Naive B cell (primary cell): ENCODE measurements at regions not wholly inside any gene's neighbourhood (a gene's known extent, or its start where the extent isn't known, plus 50 kb on each side); places are given as distances from the start of the nearest gene placed in this dataset.

ENCODE experiments used
- ATAC-seq, 2 donors: fragments of 150-1000 bp; cut with Tn5 transposase; 2 replicates each; pipeline ENCODE4 v1.10.0; 2021; ENCODE audit warnings: low read depth in 2 of 2, mild to moderate bottlenecking in 2 of 2, moderate library complexity in 2 of 2
- DNase-seq: peaks from one replicate; pipeline ENCODE4 v3.0.0; 2022
- H3K27ac Mint-ChIP-seq, 6 donors: one replicate each; pipeline ENCODE4 v1.8.0; 2020 to 2022; ENCODE audit warnings: mild to moderate bottlenecking in 6 of 6, mixed read lengths in 6 of 6, moderate library complexity in 5 of 6, inconsistent platforms in 2 of 6
- H3K27me3 Mint-ChIP-seq, 3 donors: one replicate each; pipeline ENCODE4 v1.8.0; 2021 to 2022; ENCODE audit warnings: mixed read lengths in 3 of 3, mild to moderate bottlenecking in 1 of 3
- H3K36me3 Mint-ChIP-seq, 2 donors: one replicate each; pipeline ENCODE4 v1.8.0; 2020 to 2022; ENCODE audit warnings: mixed read lengths in 2 of 2, inconsistent platforms in 1 of 2, mild to moderate bottlenecking in 1 of 2
- H3K4me1 Mint-ChIP-seq, 3 donors: one replicate each; pipeline ENCODE4 v1.8.0; 2020 to 2022; ENCODE audit warnings: mixed read lengths in 3 of 3, inconsistent platforms in 1 of 3, mild to moderate bottlenecking in 1 of 3, moderate library complexity in 1 of 3
- H3K4me3 Mint-ChIP-seq, 8 donors: one replicate each; pipeline ENCODE4 v1.8.0; 2020 to 2022; ENCODE audit warnings: mild to moderate bottlenecking in 8 of 8, mixed read lengths in 8 of 8, moderate library complexity in 8 of 8, inconsistent platforms in 2 of 8
- H3K9me3 Mint-ChIP-seq, 7 donors: one replicate each; pipeline ENCODE4 v1.8.0; 2020 to 2022; ENCODE audit warnings: mixed read lengths in 7 of 7, mild to moderate bottlenecking in 5 of 7, inconsistent platforms in 2 of 7, moderate library complexity in 1 of 7

DNA sequence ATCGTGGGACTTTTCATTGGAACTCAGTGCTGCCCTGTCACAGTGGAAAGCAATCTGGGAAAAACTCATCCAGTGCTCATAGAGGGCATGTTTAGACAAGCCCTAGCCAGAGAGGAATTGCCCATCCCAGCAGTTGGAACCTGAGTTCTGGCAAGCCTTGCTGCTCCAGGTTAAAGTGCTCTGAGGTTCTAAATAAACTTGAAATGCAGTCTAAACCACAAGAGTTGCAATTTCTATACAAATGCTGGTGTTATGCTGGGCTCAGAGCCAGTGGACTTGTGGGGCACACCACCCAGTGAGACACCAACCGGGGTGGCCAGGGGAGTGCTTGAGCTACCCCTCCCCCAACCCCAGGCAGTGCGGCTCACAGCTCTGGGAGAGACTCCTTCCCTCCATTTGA, 142.8 kb upstream of the PPP1R2C start:
- Mint-ChIP-seq H3K27me3 (no peaks in the 10 kb centered on the region), H3K36me3 (peaks cover 0 to 25% of the 10 kb centered on the region in 2 donors), H3K9me3 (peaks cover 5 to 22% (median 12%) of the 10 kb centered on the region in 7 donors), H3K4me1 (no peaks in the 10 kb centered on the region), H3K27ac (no peak overlapping the region), H3K4me3 (no peak overlapping the region)
- no peak for DNase-seq
- ATAC-seq: no peak

DNA sequence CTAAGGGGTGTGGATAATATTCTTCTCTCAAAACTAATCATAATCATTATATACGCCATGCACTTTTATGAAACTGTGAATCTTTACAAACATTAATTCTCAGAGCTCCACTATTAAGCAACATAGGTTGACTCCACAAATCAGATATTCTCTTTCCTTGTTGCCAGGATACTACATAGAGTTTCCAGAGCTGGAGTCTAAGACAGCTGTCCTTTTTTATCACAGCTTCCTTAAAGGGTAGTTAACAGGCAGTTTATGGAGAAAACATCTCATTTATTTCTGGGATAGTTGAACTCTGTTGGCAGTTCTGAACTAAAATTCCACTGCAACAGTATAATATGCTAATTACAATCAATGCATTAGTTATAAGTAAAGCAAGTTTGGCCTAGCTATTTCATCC, 152.1 kb upstream of the PPP1R2C start:
- ATAC-seq: no peak
- H3K27ac Mint-ChIP-seq: no peak overlapping the region

DNA sequence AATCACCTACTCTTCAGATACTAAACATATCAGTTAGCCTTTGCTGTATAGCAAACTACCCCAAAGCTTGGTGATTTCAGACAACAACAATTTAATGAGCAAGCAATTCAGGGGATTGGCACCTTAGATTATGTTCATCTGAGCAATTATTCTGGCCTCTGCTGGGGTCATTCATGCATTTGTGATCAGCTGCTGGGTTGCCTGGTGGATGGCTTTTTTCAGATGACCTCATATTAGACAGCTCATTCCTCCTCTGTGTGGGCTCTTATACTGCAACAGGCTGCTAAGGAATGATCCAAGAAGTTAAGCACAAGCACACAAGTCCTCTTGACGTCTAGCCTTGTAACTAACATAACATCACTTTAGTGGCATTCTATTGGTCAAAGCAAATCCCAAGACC, 153.0 kb upstream of the PPP1R2C start:
- Mint-ChIP-seq H3K27ac (peak overlapping the region in 1 of 6 donors; percentile 19), H3K9me3 (peaks cover 0 to 8% (median 4%) of the 10 kb centered on the region in 7 donors)
- no peak for DNase-seq

More for the DNA sequence above, 152.1 kb upstream of the PPP1R2C start:
- Mint-ChIP-seq H3K36me3 (peaks cover 0 to 6% of the 10 kb centered on the region in 2 donors), H3K4me3 (no peak overlapping the region), H3K9me3 (peaks cover 0 to 6% (median 4%) of the 10 kb centered on the region in 7 donors), H3K4me1 (peaks cover 22 to 32% (median 29%) of the 10 kb centered on the region in 3 donors), H3K27me3 (no peaks in the 10 kb centered on the region)
- DNase-seq: no peak

DNA sequence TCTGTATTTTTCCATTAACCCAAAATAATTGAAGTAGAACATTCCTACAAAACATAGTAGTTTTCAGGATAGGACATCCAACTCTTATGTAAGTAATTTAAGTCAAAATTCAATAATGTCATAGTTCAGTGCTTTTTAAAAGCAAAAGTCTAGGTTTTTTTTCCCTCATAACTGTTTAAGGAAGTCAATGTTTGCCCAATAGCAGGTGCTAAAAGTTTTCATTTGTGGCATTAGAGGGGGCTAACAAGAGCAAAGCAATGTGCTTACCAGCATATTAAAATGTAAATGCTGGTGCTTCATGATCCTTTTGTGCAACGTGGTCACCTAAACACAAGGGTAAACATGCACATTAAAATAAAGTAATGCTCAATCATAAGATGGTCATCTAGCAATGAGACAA, 155.2 kb upstream of the PPP1R2C start:
- Mint-ChIP-seq H3K4me1 (peaks cover 29 to 33% (median 32%) of the 10 kb centered on the region in 3 donors), H3K36me3 (peaks cover 0 to 8% of the 10 kb centered on the region in 2 donors), H3K27me3 (no peaks in the 10 kb centered on the region), H3K27ac (peak overlapping the region in 3 of 6 donors; percentile 51 to 81 (median 78)), H3K9me3 (peaks cover 0 to 10% (median 5%) of the 10 kb centered on the region in 7 donors), H3K4me3 (peak overlapping the region in 7 of 8 donors; percentile 22 to 73 (median 61))
- no peak for ATAC-seq
- DNase-seq: no peak

More for the DNA sequence above, 153.0 kb upstream of the PPP1R2C start:
- peaks cover 29 to 32% (median 31%) of the 10 kb centered on the region in 3 donors for H3K4me1 Mint-ChIP-seq
- no peak for ATAC-seq
- H3K4me3 Mint-ChIP-seq: no peak overlapping the region
- H3K27me3 Mint-ChIP-seq: no peaks in the 10 kb centered on the region
- H3K36me3 Mint-ChIP-seq: peaks cover 0 to 6% of the 10 kb centered on the region in 2 donors

DNA sequence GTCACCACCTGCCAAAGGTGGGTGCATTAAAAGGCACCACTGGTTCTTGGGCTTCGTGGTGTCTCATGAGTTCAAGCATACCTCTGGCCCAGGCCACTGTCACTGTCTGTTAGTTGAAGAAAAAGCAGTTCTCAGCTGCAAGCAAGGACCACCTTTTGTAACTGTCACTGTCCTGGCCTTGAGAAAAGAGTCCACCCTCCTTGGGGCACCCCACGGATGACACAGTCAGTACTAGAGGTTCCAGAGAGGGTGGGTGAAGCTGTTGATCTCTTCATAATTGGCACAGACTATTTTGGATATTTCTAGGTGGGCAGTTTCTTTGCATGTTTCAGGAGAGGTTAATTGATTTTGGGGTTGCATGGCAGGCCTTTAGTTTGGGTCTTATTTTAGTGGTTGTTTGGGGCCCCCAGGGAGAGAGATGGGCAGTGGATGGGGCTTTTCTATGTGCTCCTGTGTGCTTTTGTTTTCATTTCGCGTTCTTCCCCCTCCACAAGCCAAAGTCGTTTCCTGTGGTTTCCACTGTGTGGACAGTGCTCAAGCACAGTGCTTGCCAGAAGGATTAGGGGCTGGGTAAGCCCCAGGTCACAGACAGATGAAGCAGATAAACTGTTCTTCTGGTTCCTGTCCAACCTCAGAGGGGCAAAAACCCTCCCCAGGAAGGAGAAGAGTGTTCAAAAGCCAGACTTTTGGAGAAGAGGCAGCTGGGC, 156.2 kb upstream of the PPP1R2C start:
- peak; percentile 94 for ATAC-seq
- H3K4me3 Mint-ChIP-seq: peak overlapping the region in 7 of 8 donors; percentile 42 to 89 (median 72)
- peaks cover 34 to 39% (median 38%) of the 10 kb centered on the region in 3 donors for H3K4me1 Mint-ChIP-seq
- H3K36me3 Mint-ChIP-seq: peaks cover 5 to 16% of the 10 kb centered on the region in 2 donors
- H3K27ac Mint-ChIP-seq: peak overlapping the region; percentile 50 to 94 (median 83)
- H3K9me3 Mint-ChIP-seq: peaks cover 7 to 19% (median 8%) of the 10 kb centered on the region in 7 donors
- DNase-seq: peak; percentile 41
- no peaks in the 10 kb centered on the region for H3K27me3 Mint-ChIP-seq

DNA sequence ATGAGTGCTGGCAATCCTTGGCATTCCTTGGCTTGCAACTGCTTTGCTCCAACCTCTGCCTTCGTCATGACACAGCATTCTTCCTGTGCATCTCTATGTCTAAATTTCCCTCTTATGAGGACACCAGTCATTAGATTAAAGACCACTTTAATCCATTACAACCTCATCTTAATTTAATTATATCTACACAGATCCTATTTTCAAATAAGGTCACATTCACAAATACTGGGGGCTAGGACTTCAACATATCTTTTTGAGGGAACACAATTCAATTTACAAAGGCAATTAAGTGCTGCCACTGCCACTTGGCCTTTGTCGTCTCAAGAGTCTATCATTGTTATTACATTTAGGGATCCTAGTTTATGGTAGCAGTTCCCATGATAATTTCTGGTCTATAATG, 163.7 kb upstream of the PPP1R2C start:
- H3K4me1 Mint-ChIP-seq: peaks cover 40 to 70% (median 60%) of the 10 kb centered on the region in 3 donors

DNA sequence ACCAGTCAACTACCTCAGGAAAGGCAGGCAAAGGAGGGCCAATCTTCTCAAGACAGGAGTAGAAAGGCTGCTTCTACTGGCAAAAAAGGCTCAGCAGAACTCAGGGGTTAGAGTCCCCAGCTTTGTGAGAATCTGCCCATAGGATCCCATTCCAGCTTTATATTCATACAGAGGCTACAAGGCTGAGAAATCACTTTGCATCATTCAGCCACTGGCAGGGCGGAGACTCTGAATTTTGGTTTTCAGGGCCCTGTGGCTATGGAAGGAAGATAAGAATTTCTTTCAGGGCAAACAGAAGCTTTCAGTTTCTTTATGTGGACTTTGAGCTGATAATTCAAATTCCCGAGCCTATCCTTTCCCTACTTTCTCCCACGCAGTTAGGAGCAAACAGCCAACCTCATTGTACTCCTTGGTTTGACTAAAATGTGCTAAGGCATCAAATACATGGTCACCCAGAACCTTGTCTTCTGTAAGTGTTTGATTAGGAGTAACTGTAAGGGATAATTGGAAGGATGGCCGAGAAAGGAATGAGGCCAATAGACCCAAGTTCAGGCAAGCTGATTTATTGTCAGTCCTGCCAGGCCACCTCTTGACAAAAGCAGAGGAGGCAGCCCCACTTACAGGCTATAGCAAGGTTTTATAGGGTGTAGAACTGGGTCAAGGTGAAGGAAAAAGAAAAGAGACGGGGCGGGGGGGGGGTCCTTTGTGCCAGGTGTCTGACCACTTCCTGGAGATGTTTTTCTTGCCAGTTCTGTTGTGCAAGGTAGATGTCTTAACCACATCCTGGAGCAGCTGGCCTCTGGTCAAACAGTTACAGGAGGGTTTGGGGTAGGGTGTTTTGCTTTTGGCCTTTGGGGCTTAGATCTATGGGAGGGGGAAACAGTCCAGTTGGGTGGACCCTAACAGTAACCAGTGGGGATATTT, 165.3 kb upstream of the PPP1R2C start:
- peaks cover 48 to 75% (median 66%) of the 10 kb centered on the region in 3 donors for H3K4me1 Mint-ChIP-seq
- H3K4me3 Mint-ChIP-seq: peak overlapping the region in 6 of 8 donors; percentile 52 to 83 (median 64)
- H3K27ac Mint-ChIP-seq: peak overlapping the region; percentile 66 to 95 (median 90)
- ATAC-seq (peak; percentile 75 to 83), DNase-seq (peak; percentile 33)
- H3K9me3 Mint-ChIP-seq: peaks cover 4 to 31% (median 18%) of the 10 kb centered on the region in 7 donors
- peaks cover 13 to 23% of the 10 kb centered on the region in 2 donors for H3K36me3 Mint-ChIP-seq
- H3K27me3 Mint-ChIP-seq: no peaks in the 10 kb centered on the region

More for the DNA sequence above, 163.7 kb upstream of the PPP1R2C start:
- Mint-ChIP-seq H3K9me3 (peaks cover 2 to 23% (median 18%) of the 10 kb centered on the region in 7 donors), H3K27ac (peak overlapping the region; percentile 2 to 93 (median 63)), H3K27me3 (no peaks in the 10 kb centered on the region), H3K36me3 (peaks cover 7 to 14% of the 10 kb centered on the region in 2 donors), H3K4me3 (no peak overlapping the region)
- ATAC-seq (no peak), DNase-seq (no peak)

DNA sequence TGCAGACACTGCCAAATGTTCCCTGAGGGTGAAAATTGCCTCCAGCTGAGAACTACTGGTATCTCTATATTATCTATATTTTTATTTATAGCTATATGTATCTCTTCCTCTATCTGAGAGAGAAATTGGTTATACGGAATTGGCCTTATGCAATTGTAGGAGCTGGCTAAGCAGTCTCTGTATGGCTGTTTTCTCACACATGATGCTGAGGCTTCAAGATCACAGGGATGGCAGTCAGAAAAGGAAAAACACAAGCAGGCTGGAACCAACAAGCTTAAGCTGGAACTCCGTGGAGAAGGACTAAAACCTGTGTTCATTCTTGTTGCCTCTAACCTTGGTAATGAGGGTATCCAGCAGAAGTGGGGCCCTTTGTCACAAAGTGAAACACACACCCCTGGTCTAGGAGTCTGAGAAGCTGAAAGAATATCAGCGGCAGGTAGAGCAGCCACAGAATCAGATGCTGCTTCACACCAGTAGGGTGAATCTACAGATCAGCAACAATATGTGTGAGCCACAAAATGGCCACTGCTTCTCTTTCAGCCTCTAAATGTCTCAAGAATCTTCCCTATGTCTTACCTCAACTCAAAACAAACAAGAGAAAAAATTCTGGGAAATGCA, 166.5 kb upstream of the PPP1R2C start:
- peaks cover 44 to 74% (median 65%) of the 10 kb centered on the region in 3 donors for H3K4me1 Mint-ChIP-seq
- H3K27ac Mint-ChIP-seq: peak overlapping the region in 5 of 6 donors; percentile 88 to 95 (median 93)
- H3K4me3 Mint-ChIP-seq: peak overlapping the region in 5 of 8 donors; percentile 44 to 70 (median 58)
- H3K36me3 Mint-ChIP-seq: peaks cover 8 to 25% of the 10 kb centered on the region in 2 donors
- no peaks in the 10 kb centered on the region for H3K27me3 Mint-ChIP-seq
- peak; percentile 15 to 16 for ATAC-seq
- H3K9me3 Mint-ChIP-seq: peaks cover 4 to 21% (median 11%) of the 10 kb centered on the region in 7 donors
- no peak for DNase-seq

DNA sequence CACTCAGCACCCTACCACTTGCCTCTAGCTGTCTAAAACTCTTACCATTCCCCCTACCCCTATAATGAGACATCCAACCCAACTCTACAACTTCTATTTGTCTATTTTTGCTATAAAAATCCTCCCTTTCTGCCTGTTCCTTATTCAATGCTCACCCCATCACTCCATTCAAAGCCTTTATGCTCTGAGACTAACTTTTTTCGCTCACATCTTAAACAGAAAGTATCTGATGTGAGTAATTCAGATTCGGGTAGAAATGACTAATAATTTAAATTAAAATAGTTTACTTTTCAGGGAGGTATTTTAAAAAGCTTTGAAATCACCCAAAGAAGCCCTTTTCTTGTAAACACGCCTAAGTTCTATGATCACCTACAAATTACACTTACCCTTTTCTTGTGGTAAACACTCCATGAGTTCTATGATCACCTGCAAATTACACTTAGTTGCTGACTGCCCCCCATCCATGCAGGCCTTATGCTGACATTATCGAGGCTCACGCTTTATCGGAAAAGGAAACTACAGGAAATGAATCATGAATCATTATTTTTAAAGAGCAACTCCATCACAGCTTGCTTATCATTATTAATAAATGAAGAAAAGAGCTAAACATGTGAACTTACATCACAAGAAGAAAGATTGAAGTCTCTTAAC, 168.7 kb upstream of the PPP1R2C start:
- Mint-ChIP-seq H3K27ac (peak overlapping the region in 5 of 6 donors; percentile 29 to 82 (median 37)), H3K27me3 (no peaks in the 10 kb centered on the region), H3K4me1 (peaks cover 38 to 67% (median 55%) of the 10 kb centered on the region in 3 donors), H3K9me3 (peaks cover 3 to 16% (median 9%) of the 10 kb centered on the region in 7 donors), H3K36me3 (peaks cover 8 to 25% of the 10 kb centered on the region in 2 donors), H3K4me3 (no peak overlapping the region)
- no peak for ATAC-seq
- no peak for DNase-seq

DNA sequence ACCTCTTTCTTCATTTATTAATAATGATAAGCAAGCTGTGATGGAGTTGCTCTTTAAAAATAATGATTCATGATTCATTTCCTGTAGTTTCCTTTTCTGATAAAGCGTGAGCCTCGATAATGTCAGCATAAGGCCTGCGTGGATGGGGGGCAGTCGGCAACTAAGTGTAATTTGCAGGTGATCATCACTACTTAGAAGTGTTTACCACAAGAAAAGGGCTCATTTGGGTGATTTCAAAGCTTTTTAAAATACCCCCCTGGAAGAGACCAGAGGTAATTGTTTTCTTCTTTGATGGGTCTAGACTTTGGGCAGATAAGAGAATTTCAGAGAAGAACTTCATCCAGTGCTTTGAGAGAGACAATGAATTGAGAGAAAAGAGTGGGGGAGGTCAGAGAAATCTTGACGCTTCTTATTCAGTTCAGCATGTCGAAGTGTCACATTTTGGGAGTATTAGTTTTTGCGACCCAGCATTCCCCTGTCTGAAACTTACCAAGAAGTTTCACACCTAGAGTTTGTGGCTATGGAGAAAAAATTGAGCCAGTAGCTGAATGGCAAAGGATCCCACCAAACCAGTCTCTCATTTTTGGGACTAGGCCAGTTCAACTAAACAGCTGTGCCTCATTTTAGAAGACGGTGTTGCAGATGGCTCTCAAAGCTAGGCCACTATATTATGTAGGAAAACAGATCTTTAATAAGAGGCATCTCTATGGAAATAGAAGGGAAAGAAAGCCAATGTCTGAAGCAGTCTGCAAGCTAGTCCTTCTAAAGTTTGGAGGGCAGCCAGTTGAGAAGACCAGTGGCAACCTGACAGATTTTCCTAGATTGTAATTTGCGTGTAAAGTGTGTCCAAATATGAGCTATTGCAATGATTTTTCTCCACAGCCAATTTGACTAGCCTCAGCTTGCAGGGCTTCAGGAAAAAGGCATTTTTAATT, 171.0 kb upstream of the PPP1R2C start:
- H3K27me3 Mint-ChIP-seq: no peaks in the 10 kb centered on the region
- H3K27ac Mint-ChIP-seq: peak overlapping the region in 3 of 6 donors; percentile 16 to 67 (median 58)
- ATAC-seq (no peak), DNase-seq (no peak)
- H3K4me3 Mint-ChIP-seq: peak overlapping the region in 2 of 8 donors; percentile 7 to 22
- peaks cover 8 to 31% of the 10 kb centered on the region in 2 donors for H3K36me3 Mint-ChIP-seq
- peaks cover 2 to 17% (median 9%) of the 10 kb centered on the region in 7 donors for H3K9me3 Mint-ChIP-seq
- H3K4me1 Mint-ChIP-seq: peaks cover 25 to 54% (median 41%) of the 10 kb centered on the region in 3 donors

DNA sequence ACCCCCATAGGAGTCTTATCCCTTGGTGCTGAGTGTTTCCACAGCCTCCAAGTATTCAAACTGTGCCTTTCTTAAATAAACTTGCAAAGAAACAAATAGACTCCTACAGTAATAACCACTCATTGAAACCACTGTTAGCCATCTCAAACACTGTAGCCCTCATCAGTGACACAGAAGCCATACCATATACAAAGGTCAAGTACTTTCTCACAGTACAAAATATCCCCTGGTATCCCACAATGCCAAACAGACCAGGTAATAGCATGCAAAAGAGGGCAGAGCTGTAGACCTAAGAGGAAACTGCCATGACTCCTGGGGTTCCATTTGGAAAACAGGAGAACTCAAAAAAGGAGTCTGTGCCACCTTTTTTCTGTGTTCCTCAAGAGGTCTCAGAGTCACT, 173.8 kb upstream of the PPP1R2C start:
- Mint-ChIP-seq H3K36me3 (peaks cover 6 to 27% of the 10 kb centered on the region in 2 donors), H3K4me3 (peak overlapping the region in 2 of 8 donors; percentile 18 to 32), H3K27me3 (no peaks in the 10 kb centered on the region)

More for the DNA sequence above, 173.8 kb upstream of the PPP1R2C start:
- ATAC-seq (no peak), DNase-seq (no peak)
- Mint-ChIP-seq H3K27ac (peak overlapping the region in 2 of 6 donors; percentile 8 to 76), H3K9me3 (peaks cover 2 to 12% (median 6%) of the 10 kb centered on the region in 7 donors), H3K4me1 (peaks cover 16 to 49% (median 24%) of the 10 kb centered on the region in 3 donors)
